Activated CD8-positive, alpha-beta T cell treated with anti-CD3 and anti-CD28 coated beads for 36 hours (primary cell): ENCODE measurements at regions not wholly inside any gene's neighbourhood (a gene's known extent, or its start where the extent isn't known, plus 50 kb on each side); places are given as distances from the start of the nearest gene placed in this dataset.

Experiments
- ATAC-seq: fragments of 200-7000 bp; cut with Tn5 transposase; one replicate; pipeline ENCODE4 v1.10.0; 2021; ENCODE audit warnings: mild to moderate bottlenecking, moderate library complexity
- CTCF ChIA-PET: fragments of 350-600 bp; sonication (Branson Sonifier 250); formaldehyde crosslinking; loops from one replicate; lab custom pipeline; 2021; ENCODE audit warnings: antibody characterized with exemption; lab: Charles Lee
- POLR2A ChIA-PET: fragments of 350-600 bp; sonication (Branson Sonifier 250); formaldehyde crosslinking; loops from one replicate; lab custom pipeline; 2021; ENCODE audit warnings: antibody characterized with exemption; lab: Charles Lee
- DNase-seq: peaks from one replicate; pipeline ENCODE4 v3.0.0-alpha.2; 2020
- H3K27ac Mint-ChIP-seq: one replicate; pipeline ENCODE4 v1.8.0; 2021; ENCODE audit warnings: mild to moderate bottlenecking, mixed read lengths
- H3K27me3 Mint-ChIP-seq: one replicate; pipeline ENCODE4 v1.8.0; 2021; ENCODE audit warnings: mixed read lengths
- H3K36me3 Mint-ChIP-seq: one replicate; pipeline ENCODE4 v1.8.0; 2021; ENCODE audit warnings: low read depth, mixed read lengths
- H3K4me1 Mint-ChIP-seq: one replicate; pipeline ENCODE4 v1.8.0; 2021; ENCODE audit warnings: low read depth, mixed read lengths
- H3K4me3 Mint-ChIP-seq: one replicate; pipeline ENCODE4 v1.8.0; 2021; ENCODE audit warnings: mild to moderate bottlenecking, moderate library complexity, mixed read lengths
- H3K9me3 Mint-ChIP-seq: one replicate; pipeline ENCODE4 v1.8.0; 2021; ENCODE audit warnings: mixed read lengths
- intact Hi-C: fragments of 100-400 bp; cut with micrococcal nuclease; formaldehyde crosslinking; loops from one replicate; pipeline ENCODE4 v1.10.0; 2022
- TF ChIP-seq, protein P1 (sequence below): fragments of 200-600 bp; IDR thresholded peaks from one replicate; pipeline ENCODE4 v1.8.0; 2022; ENCODE audit warnings: antibody characterized with exemption, mild to moderate bottlenecking

DNA sequence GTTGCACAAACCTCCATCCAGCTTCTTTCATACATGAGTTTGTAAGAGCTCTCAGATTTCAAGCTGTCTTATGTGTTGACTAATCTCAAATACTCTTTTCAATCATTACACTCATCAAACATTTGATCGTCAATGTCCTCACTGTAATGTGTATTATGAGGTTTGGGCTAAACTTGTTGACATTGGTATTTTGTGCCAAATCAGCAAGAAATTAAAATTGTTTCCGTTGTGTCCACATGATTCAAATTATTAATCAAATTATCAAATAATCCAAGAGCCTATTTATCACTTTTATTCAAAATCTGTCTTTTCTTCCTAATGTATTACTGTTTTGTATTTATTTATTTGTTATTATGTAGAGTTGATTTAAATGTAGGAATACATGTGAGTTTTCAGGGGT is 283.4 kb downstream of the GAS1 start:
- no peak for DNase-seq
- TF ChIP-seq, protein P1, sequence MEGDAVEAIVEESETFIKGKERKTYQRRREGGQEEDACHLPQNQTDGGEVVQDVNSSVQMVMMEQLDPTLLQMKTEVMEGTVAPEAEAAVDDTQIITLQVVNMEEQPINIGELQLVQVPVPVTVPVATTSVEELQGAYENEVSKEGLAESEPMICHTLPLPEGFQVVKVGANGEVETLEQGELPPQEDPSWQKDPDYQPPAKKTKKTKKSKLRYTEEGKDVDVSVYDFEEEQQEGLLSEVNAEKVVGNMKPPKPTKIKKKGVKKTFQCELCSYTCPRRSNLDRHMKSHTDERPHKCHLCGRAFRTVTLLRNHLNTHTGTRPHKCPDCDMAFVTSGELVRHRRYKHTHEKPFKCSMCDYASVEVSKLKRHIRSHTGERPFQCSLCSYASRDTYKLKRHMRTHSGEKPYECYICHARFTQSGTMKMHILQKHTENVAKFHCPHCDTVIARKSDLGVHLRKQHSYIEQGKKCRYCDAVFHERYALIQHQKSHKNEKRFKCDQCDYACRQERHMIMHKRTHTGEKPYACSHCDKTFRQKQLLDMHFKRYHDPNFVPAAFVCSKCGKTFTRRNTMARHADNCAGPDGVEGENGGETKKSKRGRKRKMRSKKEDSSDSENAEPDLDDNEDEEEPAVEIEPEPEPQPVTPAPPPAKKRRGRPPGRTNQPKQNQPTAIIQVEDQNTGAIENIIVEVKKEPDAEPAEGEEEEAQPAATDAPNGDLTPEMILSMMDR: no peak
- H3K27ac Mint-ChIP-seq: no peak overlapping the region
- H3K36me3 Mint-ChIP-seq: no peaks in the 10 kb centered on the region
- H3K9me3 Mint-ChIP-seq: no peaks in the 10 kb centered on the region
- ChIA-PET CTCF (no interaction called here), POLR2A (no interaction called here)
- H3K4me3 Mint-ChIP-seq: no peak overlapping the region
- peaks cover 7% of the 10 kb centered on the region for H3K4me1 Mint-ChIP-seq
- peaks cover 7% of the 10 kb centered on the region for H3K27me3 Mint-ChIP-seq
- intact Hi-C loops: no loop called here
- ATAC-seq: no peak

DNA sequence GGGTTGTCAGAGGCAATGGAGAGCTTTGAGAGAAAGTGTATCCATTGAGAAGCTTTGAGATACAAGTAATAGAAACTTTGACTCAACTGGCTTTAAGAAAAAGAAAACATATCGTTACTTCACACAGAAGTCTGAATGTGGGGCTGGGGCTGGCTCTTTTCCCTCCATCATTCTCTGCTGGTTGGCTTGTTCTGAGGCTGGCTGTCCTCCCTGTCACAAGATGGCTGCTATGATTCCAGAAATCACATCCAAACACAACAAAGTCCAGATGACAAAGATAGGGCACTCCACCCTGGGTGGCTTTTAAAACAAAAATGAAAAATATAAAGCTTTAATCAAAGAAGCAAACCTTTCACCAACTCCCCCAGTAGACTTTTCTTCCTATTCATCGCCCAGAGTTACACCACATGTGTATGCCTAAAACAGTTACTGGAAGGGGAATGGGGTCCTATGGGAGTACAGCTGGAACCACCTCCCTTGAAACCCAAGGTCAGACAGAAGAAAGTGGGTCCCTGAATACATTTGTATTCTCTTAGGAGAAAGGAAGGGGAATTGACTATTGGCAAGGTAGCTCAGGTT is 284.3 kb downstream of the GAS1 start:
- H3K27me3 Mint-ChIP-seq: peaks cover 9% of the 10 kb centered on the region
- DNase-seq (no peak), ATAC-seq (no peak)
- intact Hi-C loops: no loop called here
- TF ChIP-seq, protein P1: no peak
- H3K36me3 Mint-ChIP-seq: no peaks in the 10 kb centered on the region
- POLR2A ChIA-PET: no interaction called here
- H3K4me1 Mint-ChIP-seq: peaks cover 7% of the 10 kb centered on the region
- no peak overlapping the region for H3K27ac Mint-ChIP-seq
- H3K4me3 Mint-ChIP-seq: no peak overlapping the region
- H3K9me3 Mint-ChIP-seq: no peaks in the 10 kb centered on the region
- CTCF ChIA-PET: no interaction called here

DNA sequence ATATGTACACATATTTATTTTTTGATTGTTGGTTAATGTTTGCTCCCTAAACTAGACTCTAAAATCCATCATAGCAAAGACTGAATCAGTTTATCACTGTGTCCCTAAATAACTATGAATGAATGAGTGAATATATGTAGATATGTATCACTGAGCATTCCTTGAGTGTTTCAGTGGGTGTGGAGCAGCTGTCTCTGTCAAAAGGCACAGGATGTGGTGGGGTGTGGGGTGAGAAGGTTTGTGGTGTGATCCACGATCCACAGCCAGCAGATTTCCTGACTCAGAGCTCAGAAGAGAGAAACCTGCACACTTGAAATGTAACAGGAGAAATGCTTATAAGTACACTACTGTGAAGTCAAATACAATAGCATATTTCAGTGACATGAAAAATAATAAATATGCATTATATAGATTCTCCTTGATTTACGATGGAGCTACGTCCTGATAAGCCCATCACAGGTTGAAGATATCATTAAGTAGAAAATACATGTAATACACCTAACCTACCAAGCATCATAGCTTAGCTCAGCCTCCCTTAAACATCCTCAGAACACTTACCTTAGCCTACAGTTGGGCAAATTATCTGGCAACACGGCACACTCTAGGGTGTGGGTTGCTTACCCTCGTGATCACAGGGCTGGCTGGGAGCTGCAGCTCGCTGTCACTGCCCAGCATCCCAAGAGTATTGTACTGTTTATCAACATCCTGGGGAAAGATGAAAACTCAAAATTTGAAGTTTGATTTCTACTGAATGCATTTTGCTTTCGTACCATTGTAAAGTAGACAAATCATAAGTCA is 287.0 kb downstream of the GAS1 start:
- TF ChIP-seq, protein P1: no peak
- Mint-ChIP-seq H3K4me3 (no peak overlapping the region), H3K27me3 (peaks cover 6% of the 10 kb centered on the region), H3K4me1 (peaks cover 7% of the 10 kb centered on the region), H3K9me3 (no peaks in the 10 kb centered on the region), H3K36me3 (no peaks in the 10 kb centered on the region), H3K27ac (no peak overlapping the region)
- DNase-seq: peak; percentile 11
- intact Hi-C loops: no loop called here
- ChIA-PET CTCF (interaction anchor here (2.1 kb wide), 1 partner anchor 23 kb away, joined by 7 read pairs; no protein-coding TSS in a partner anchor), POLR2A (interaction anchor here (0.7 kb wide), 1 partner anchor 51 kb away, joined by 3 read pairs; no protein-coding TSS in a partner anchor)
- no peak for ATAC-seq

GRCh38 chr9:86659413-86660046 is 287.8 kb downstream of the GAS1 start:
- TF ChIP-seq, protein P1: no peak
- ChIA-PET POLR2A (interaction anchor here (0.7 kb wide), 1 partner anchor 51 kb away, joined by 3 read pairs; no protein-coding TSS in a partner anchor), CTCF (interaction anchor here (2.1 kb wide), 1 partner anchor 22 kb away, joined by 7 read pairs; no protein-coding TSS in a partner anchor)
- Mint-ChIP-seq H3K27me3 (peaks cover 6% of the 10 kb centered on the region), H3K9me3 (no peaks in the 10 kb centered on the region), H3K36me3 (no peaks in the 10 kb centered on the region), H3K4me3 (no peak overlapping the region), H3K4me1 (peaks cover 7% of the 10 kb centered on the region), H3K27ac (no peak overlapping the region)
- ATAC-seq (no peak), DNase-seq (no peak)
- intact Hi-C loops: no loop called here
